PFSK-1 (cell line): ENCODE measurements at regions not wholly inside any gene's neighbourhood (a gene's known extent, or its start where the extent isn't known, plus 50 kb on each side); places are given as distances from the start of the nearest gene placed in this dataset.

Experiments used
- FOXP2 ChIP-seq: optimal IDR thresholded peaks from 2 replicates; pipeline ENCODE3; 2011; ENCODE audit warnings: borderline replicate concordance, control low read depth, inconsistent platforms; ENCODE audit not compliant: insufficient read depth; ENCODE audit errors: extremely low read length, extremely low read depth
- POLR2AphosphoS5 ChIP-seq: IDR thresholded peaks from 2 replicates; pipeline ENCODE4 v1.6.1; 2012; ENCODE audit warnings: low read depth, mild to moderate bottlenecking, control low read depth, low read length, moderate library complexity
- REST ChIP-seq, 2 experiments: IDR thresholded peaks; 2 replicates each; pipeline versions ENCODE4 v1.6.1 to v1.8.0; 2011 to 2012; ENCODE audit warnings: low read depth in 2 of 2, low read length in 2 of 2, control low read depth in 1 of 2, inconsistent platforms in 1 of 2, mild to moderate bottlenecking in 1 of 2, moderate library complexity in 1 of 2; ENCODE audit not compliant: insufficient read depth in 1 of 2
- SIN3A ChIP-seq: IDR thresholded peaks from 2 replicates; pipeline ENCODE4 v1.6.1; 2012; ENCODE audit warnings: mild to moderate bottlenecking, low read length, moderate library complexity, borderline replicate concordance; ENCODE audit not compliant: insufficient read depth
- TAF1 ChIP-seq: IDR thresholded peaks from 2 replicates; pipeline ENCODE4 v1.6.1; 2012; ENCODE audit warnings: low read length, control low read depth, borderline replicate concordance; ENCODE audit not compliant: insufficient read depth

GRCh38 chr6:91678679-91679446 lies 1092.0 kb upstream of the MAP3K7 start:
- TF ChIP-seq POLR2AphosphoS5 (no peak), REST (IDR thresholded peaks at IDR 0.05; ENCODE audit: insufficient read depth in 1 of 2, low read depth in 2 of 2, low read length in 2 of 2) (no peak), SIN3A (no peak), FOXP2 (no peak), TAF1 (no peak)

DNA sequence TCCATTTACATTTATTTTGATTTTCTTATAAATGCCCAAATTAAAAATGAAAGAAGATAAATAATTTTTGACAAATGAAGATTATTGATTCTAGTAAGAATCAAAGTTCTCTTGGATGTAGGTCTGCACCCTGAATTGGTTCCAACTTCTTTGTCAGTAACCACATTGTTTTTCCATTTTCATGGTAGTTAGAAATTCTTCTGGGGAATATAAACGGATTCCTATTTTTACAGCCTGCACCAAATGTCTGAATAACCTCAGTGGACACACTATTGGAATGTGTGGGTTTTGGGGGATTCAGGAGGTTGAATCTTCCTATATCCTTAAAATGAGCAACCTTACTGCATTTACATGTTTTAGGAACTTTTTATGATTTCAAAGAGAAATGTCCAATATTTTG lies 1085.3 kb upstream of the MAP3K7 start:
- TF ChIP-seq TAF1 (no peak), REST (IDR thresholded peaks at IDR 0.05; ENCODE audit: insufficient read depth in 1 of 2, low read depth in 2 of 2, low read length in 2 of 2) (no peak), SIN3A (no peak), POLR2AphosphoS5 (no peak), FOXP2 (no peak)

GRCh38 chr6:91669871-91670268 lies 1083.0 kb upstream of the MAP3K7 start:
- TF ChIP-seq TAF1 (no peak), POLR2AphosphoS5 (no peak), FOXP2 (no peak), SIN3A (no peak), REST (IDR thresholded peaks at IDR 0.05; ENCODE audit: insufficient read depth in 1 of 2, low read depth in 2 of 2, low read length in 2 of 2) (no peak)

- TF ChIP-seq FOXP2 (no peak), POLR2AphosphoS5 (no peak), SIN3A (no peak), TAF1 (no peak)
Measured at GRCh38 chr6:91669154-91669870, 1082.4 kb upstream of the MAP3K7 start.

GRCh38 chr6:91667596-91667995 lies 1080.7 kb upstream of the MAP3K7 start:
- no peak for TF ChIP-seq FOXP2
- no peak for TF ChIP-seq REST (IDR thresholded peaks at IDR 0.05; ENCODE audit: insufficient read depth in 1 of 2, low read depth in 2 of 2, low read length in 2 of 2)
- no peak for TF ChIP-seq TAF1
- no peak for TF ChIP-seq SIN3A
- TF ChIP-seq POLR2AphosphoS5: no peak
